H9 (cell line): ENCODE measurements at regions not wholly inside any gene's neighbourhood (a gene's known extent, or its start where the extent isn't known, plus 50 kb on each side); places are given as distances from the start of the nearest gene placed in this dataset.
"Not testable (repeated sequence)": the region's sequence is repeated elsewhere in the genome, so short reads cannot be mapped to it uniquely, and the experiment has no call there.

Experiments used
- DNase-seq: peaks from one replicate; pipeline ENCODE4 v3.0.0-alpha.2; 2017
- H2AFZ ChIP-seq: one replicate; pipeline ENCODE4 v1.6.1; 2013; ENCODE audit warnings: mild to moderate bottlenecking, low read length, control low read depth, moderate library complexity
- H2AK5ac ChIP-seq: 2 replicates; pipeline ENCODE4 v1.6.1; 2013; ENCODE audit warnings: low read length, control low read depth, mixed read lengths; ENCODE audit not compliant: insufficient read length
- H2BK120ac ChIP-seq: one replicate; pipeline ENCODE4 v1.6.1; 2013; ENCODE audit warnings: low read depth, mild to moderate bottlenecking, low read length, control low read depth, inconsistent platforms; ENCODE audit not compliant: poor library complexity, severe bottlenecking
- H2BK12ac ChIP-seq: 2 replicates; pipeline ENCODE4 v1.6.1; 2013; ENCODE audit warnings: low read length, control low read depth, mixed read lengths, low read depth; ENCODE audit not compliant: insufficient read length
- H2BK15ac ChIP-seq: 2 replicates; pipeline ENCODE4 v1.6.1; 2013; ENCODE audit warnings: low read depth, low read length, control low read depth
- H2BK20ac ChIP-seq: one replicate; pipeline ENCODE4 v1.6.1; 2013; ENCODE audit warnings: low read depth, mild to moderate bottlenecking, low read length, control low read depth, inconsistent platforms; ENCODE audit not compliant: poor library complexity, severe bottlenecking
- H2BK5ac ChIP-seq: 2 replicates; pipeline ENCODE4 v1.6.1; 2013; ENCODE audit warnings: low read length, control low read depth, mixed read lengths; ENCODE audit not compliant: insufficient read length
- H3K14ac ChIP-seq: 2 replicates; pipeline ENCODE4 v1.6.1; 2013; ENCODE audit warnings: low read length, control low read depth; ENCODE audit not compliant: insufficient read depth
- H3K18ac ChIP-seq: 2 replicates; pipeline ENCODE4 v1.6.1; 2013; ENCODE audit warnings: low read depth, mild to moderate bottlenecking, mixed read lengths, low read length, control low read depth; ENCODE audit not compliant: insufficient read length
- H3K23ac ChIP-seq: 2 replicates; pipeline ENCODE4 v1.6.1; 2013; ENCODE audit warnings: low read length, control low read depth, mixed read lengths, low read depth; ENCODE audit not compliant: insufficient read length
- H3K23me2 ChIP-seq: 2 replicates; pipeline ENCODE4 v1.6.1; 2013; ENCODE audit warnings: low read depth, mild to moderate bottlenecking, mixed read lengths, low read length, control low read depth; ENCODE audit not compliant: insufficient read length, poor library complexity, severe bottlenecking
- H3K27ac ChIP-seq: 2 replicates; pipeline ENCODE4 v1.5.1; 2013; ENCODE audit warnings: low read length, control low read depth, mixed read lengths, low read depth; ENCODE audit not compliant: insufficient read length
- H3K27me3 ChIP-seq: 2 replicates; pipeline ENCODE4 v1.6.1; 2013; ENCODE audit warnings: low read length, control low read depth, inconsistent platforms; ENCODE audit not compliant: insufficient read depth
- H3K4ac ChIP-seq: 2 replicates; pipeline ENCODE4 v1.6.1; 2013; ENCODE audit warnings: low read depth, mild to moderate bottlenecking, control low read depth, inconsistent platforms, low read length, moderate library complexity
- H3K4me1 ChIP-seq: 2 replicates; pipeline ENCODE4 v1.6.1; 2013; ENCODE audit warnings: low read length, control low read depth, inconsistent platforms; ENCODE audit not compliant: insufficient read depth
- H3K4me2 ChIP-seq: 2 replicates; pipeline ENCODE4 v1.6.1; 2013; ENCODE audit warnings: low read length, control low read depth, mixed read lengths; ENCODE audit not compliant: insufficient read length, insufficient read depth
- H3K56ac ChIP-seq: 2 replicates; pipeline ENCODE4 v1.6.1; 2013; ENCODE audit warnings: low read depth, mild to moderate bottlenecking, mixed read lengths, low read length, control low read depth; ENCODE audit not compliant: insufficient read length
- H3K79me1 ChIP-seq: 2 replicates; pipeline ENCODE4 v1.6.1; 2013; ENCODE audit warnings: low read depth, mild to moderate bottlenecking, moderate library complexity, low read length, control low read depth, inconsistent platforms; ENCODE audit not compliant: insufficient read depth, poor library complexity, severe bottlenecking
- H3K79me2 ChIP-seq: 2 replicates; pipeline ENCODE4 v1.6.1; 2013; ENCODE audit warnings: low read length, control low read depth, inconsistent platforms; ENCODE audit not compliant: insufficient read depth
- H3K9ac ChIP-seq: 2 replicates; pipeline ENCODE4 v1.6.1; 2013; ENCODE audit warnings: low read length, control low read depth, mixed read lengths; ENCODE audit not compliant: insufficient read length; ENCODE audit errors: extremely low read depth
- H3K9me3 ChIP-seq: one replicate; pipeline ENCODE4 v1.6.1; 2013; ENCODE audit warnings: low read depth, low read length, inconsistent platforms; ENCODE audit not compliant: control insufficient read depth
- H3T11ph ChIP-seq: one replicate; pipeline ENCODE4 v1.6.1; 2013; ENCODE audit warnings: mild to moderate bottlenecking, low read length, control low read depth, inconsistent platforms
- H4K20me1 ChIP-seq: one replicate; pipeline ENCODE4 v1.6.1; 2013; ENCODE audit not compliant: control insufficient read depth, insufficient read length, insufficient read depth
- H4K5ac ChIP-seq: 2 replicates; pipeline ENCODE4 v1.6.1; 2013; ENCODE audit warnings: low read depth, mild to moderate bottlenecking, mixed read lengths, low read length, control low read depth; ENCODE audit not compliant: insufficient read length
- H4K8ac ChIP-seq: replicated peaks from 2 replicates; pipeline ENCODE4 v1.6.1; 2013; ENCODE audit warnings: low read length, control low read depth, mixed read lengths, low read depth; ENCODE audit not compliant: insufficient read length
- H4K91ac ChIP-seq: 2 replicates; pipeline ENCODE4 v1.6.1; 2013; ENCODE audit warnings: low read depth, mild to moderate bottlenecking, moderate library complexity, mixed read lengths, low read length, control low read depth; ENCODE audit not compliant: insufficient read length
- H3K27ac Mint-ChIP-seq, 3 experiments: 2 replicates in 2 of 3; 3 replicates in 1 of 3; pipeline ENCODE4 v1.8.0; 2020 to 2021; ENCODE audit warnings: mixed read lengths in 3 of 3, mild to moderate bottlenecking in 1 of 3, moderate library complexity in 1 of 3
- H3K27me3 Mint-ChIP-seq: 2 replicates; pipeline ENCODE4 v1.8.0; 2021; ENCODE audit warnings: low read depth, mild to moderate bottlenecking, moderate library complexity, mixed read lengths
- H3K36me3 Mint-ChIP-seq, 3 experiments: 2 replicates in 2 of 3; 3 replicates in 1 of 3; pipeline ENCODE4 v1.8.0; 2020 to 2021; ENCODE audit warnings: low read depth in 3 of 3, mixed read lengths in 3 of 3; ENCODE audit not compliant: insufficient read depth in 1 of 3
- H3K4me1 Mint-ChIP-seq, 2 experiments: 2 replicates each; pipeline ENCODE4 v1.8.0; 2020; ENCODE audit warnings: mixed read lengths in 2 of 2
- H3K4me3 Mint-ChIP-seq, 2 experiments: 2 replicates in 1 of 2; 3 replicates in 1 of 2; pipeline ENCODE4 v1.8.0; 2020 to 2021; ENCODE audit warnings: mild to moderate bottlenecking in 2 of 2, mixed read lengths in 2 of 2, moderate library complexity in 1 of 2
- H3K9me3 Mint-ChIP-seq, 2 experiments: 2 replicates in 1 of 2; 3 replicates in 1 of 2; pipeline ENCODE4 v1.8.0; 2020; ENCODE audit warnings: mild to moderate bottlenecking in 2 of 2, mixed read lengths in 2 of 2, moderate library complexity in 1 of 2
- WGBS: extraction: QIAGEN DNeasy Blood & Tissue Kit; methylation state at CpG from one replicate; pipeline ENCODE4 v1.1.7; 2013; ENCODE audit warnings: missing lambda C conversion rate, low lambda C conversion rate, mixed read lengths; ENCODE audit not compliant: insufficient read length; ENCODE audit errors: extremely low coverage; 5-methylcytosine and 5-hydroxymethylcytosine counted together
- TF ChIP-seq, protein P1 (sequence below): fragments of 200-600 bp; sonication (generic); conservative IDR thresholded peaks from 3 replicates; pipeline ENCODE4 v1.8.0; 2021; ENCODE audit warnings: antibody characterized with exemption, mild to moderate bottlenecking

DNA sequence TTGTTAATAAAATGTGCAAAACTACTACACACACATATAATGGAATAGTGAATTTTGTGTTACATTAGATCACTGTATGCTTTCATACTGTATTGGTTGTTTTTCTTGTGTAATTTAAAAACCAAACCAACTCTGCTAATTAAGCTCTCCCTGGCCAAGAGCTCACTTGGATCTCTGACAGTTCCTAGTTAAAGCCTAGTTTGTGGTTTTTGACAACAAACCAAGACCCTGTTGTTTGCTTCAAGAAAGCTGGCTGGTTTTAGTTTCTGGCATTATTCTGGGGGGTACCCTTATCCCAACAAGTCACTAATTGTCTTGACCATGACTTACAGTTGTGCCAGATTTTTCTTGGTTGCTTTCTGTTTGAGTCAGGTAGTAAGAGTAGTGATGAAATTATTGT is 121.4 kb upstream of the CXorf66 start:
- no peaks in the 10 kb centered on the region for H3K79me1 ChIP-seq
- H3K79me2 ChIP-seq, result no peaks in the 10 kb centered on the region
- H3K4me1 ChIP-seq, result peaks cover 3% of the 10 kb centered on the region; the same call in 1 of the 2 replicates
- H3K23me2 ChIP-seq, result peaks cover 6% of the 10 kb centered on the region
- H3K4me2 ChIP-seq, result no peak overlapping the region
- H3K27ac ChIP-seq, result no peak overlapping the region
- Mint-ChIP-seq H3K4me1 (peaks cover 14 to 19% of the 10 kb centered on the region in 2 experiments), H3K27me3 (peaks cover 12% of the 10 kb centered on the region), H3K9me3 (no peaks in the 10 kb centered on the region), H3K36me3 (no peaks in the 10 kb centered on the region; a peak in 1 of 7 replicates), H3K4me3 (no peak overlapping the region), H3K27ac (no peak overlapping the region)
- H4K20me1 ChIP-seq, result no peaks in the 10 kb centered on the region
- H2AK5ac ChIP-seq, result no peak overlapping the region
- H4K8ac ChIP-seq, result no peak overlapping the region
- H3K9ac ChIP-seq, result no peak overlapping the region
- H3T11ph ChIP-seq, result no peak overlapping the region
- no peak overlapping the region for H4K91ac ChIP-seq
- no peak overlapping the region for H3K4ac ChIP-seq
- H4K5ac ChIP-seq, result no peak overlapping the region
- DNase-seq, result no peak
- H3K14ac ChIP-seq, result no peak overlapping the region
- no peaks in the 10 kb centered on the region for H3K27me3 ChIP-seq
- TF ChIP-seq, protein P1, sequence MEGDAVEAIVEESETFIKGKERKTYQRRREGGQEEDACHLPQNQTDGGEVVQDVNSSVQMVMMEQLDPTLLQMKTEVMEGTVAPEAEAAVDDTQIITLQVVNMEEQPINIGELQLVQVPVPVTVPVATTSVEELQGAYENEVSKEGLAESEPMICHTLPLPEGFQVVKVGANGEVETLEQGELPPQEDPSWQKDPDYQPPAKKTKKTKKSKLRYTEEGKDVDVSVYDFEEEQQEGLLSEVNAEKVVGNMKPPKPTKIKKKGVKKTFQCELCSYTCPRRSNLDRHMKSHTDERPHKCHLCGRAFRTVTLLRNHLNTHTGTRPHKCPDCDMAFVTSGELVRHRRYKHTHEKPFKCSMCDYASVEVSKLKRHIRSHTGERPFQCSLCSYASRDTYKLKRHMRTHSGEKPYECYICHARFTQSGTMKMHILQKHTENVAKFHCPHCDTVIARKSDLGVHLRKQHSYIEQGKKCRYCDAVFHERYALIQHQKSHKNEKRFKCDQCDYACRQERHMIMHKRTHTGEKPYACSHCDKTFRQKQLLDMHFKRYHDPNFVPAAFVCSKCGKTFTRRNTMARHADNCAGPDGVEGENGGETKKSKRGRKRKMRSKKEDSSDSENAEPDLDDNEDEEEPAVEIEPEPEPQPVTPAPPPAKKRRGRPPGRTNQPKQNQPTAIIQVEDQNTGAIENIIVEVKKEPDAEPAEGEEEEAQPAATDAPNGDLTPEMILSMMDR, result no peak
- H3K18ac ChIP-seq, result no peak overlapping the region
- H2AFZ ChIP-seq, result no peak overlapping the region
- H2BK20ac ChIP-seq, result no peak overlapping the region
- no peak overlapping the region for H3K23ac ChIP-seq
- no peak overlapping the region for H2BK120ac ChIP-seq
- H2BK12ac ChIP-seq, result no peak overlapping the region
- no peak overlapping the region for H2BK5ac ChIP-seq
- H3K9me3 ChIP-seq, result no peaks in the 10 kb centered on the region
- no peak overlapping the region for H2BK15ac ChIP-seq
- no peak overlapping the region for H3K56ac ChIP-seq

DNA sequence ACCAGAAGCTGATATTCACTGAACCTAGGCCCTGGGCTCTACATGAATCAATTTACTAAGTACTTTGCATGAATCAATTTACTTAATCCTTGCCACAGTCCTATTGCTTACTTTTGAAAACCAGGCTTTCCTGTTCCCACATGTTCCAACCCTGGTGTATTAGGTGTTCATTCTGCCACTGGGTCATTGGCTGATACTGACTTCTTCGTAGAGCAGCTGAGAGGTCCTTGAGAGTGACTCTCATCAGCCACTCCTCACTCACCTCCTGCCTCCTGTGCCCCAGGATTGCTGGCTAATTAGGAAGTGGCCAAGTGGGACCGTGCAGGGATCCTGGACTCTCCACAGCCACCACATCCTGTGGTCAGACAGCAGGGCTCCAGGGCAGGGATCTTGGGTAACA is 109.5 kb upstream of the CXorf66 start:
- H4K8ac ChIP-seq, H2BK5ac ChIP-seq, H3K4me1 Mint-ChIP-seq, H4K5ac ChIP-seq, H2BK120ac ChIP-seq, H2BK15ac ChIP-seq, H3K9me3 ChIP-seq, H3K56ac ChIP-seq, H3K14ac ChIP-seq, H2BK12ac ChIP-seq, H2AFZ ChIP-seq, H4K20me1 ChIP-seq, H3K18ac ChIP-seq, H3K4me2 ChIP-seq, H2BK20ac ChIP-seq, H2AK5ac ChIP-seq, H3K9me3 Mint-ChIP-seq, H3K4me3 Mint-ChIP-seq, H3K79me2 ChIP-seq, H3K9ac ChIP-seq, H3K4ac ChIP-seq, H3K27me3 Mint-ChIP-seq, H3K79me1 ChIP-seq, H4K91ac ChIP-seq, H3K36me3 Mint-ChIP-seq, DNase-seq, H3K27me3 ChIP-seq, H3K4me1 ChIP-seq, H3K23ac ChIP-seq, H3K27ac Mint-ChIP-seq, H3K23me2 ChIP-seq, H3K27ac ChIP-seq, H3T11ph ChIP-seq: not testable (repeated sequence)
- no CpG with 5 or more reads among the region's 2 CpGs for WGBS
